Spleen (tissue), 11 donors: ENCODE measurements at regions not wholly inside any gene's neighbourhood (a gene's known extent, or its start where the extent isn't known, plus 50 kb on each side); places are given as distances from the start of the nearest gene placed in this dataset.

Experiments
- DNase-seq: peaks from one replicate; pipeline ENCODE4 v3.0.0-alpha.2; 2020
- H3K27ac ChIP-seq, 8 donors: fragments of 200-600 bp; sonication (generic) in 7 of 8; 1 replicate in 4 of 8; 2 replicates in 4 of 8; pipeline versions ENCODE4 v1.5.0 to v1.8.0; 2016 to 2021; ENCODE audit warnings: inconsistent platforms in 4 of 8, mild to moderate bottlenecking in 4 of 8, moderate library complexity in 1 of 8
- H3K27me3 ChIP-seq, 7 donors: fragments of 200-600 bp; sonication (generic) in 6 of 7; replicated peaks in 1 of 7; 1 replicate in 4 of 7; 2 replicates in 3 of 7; pipeline versions ENCODE4 v1.5.0 to v1.8.0; 2016 to 2021; ENCODE audit warnings: inconsistent platforms in 3 of 7, mild to moderate bottlenecking in 1 of 7
- H3K36me3 ChIP-seq, 6 donors: fragments of 200-600 bp; sonication (generic) in 5 of 6; 1 replicate in 4 of 6; 2 replicates in 2 of 6; pipeline versions ENCODE4 v1.5.0 to v1.8.0; 2016 to 2021; ENCODE audit warnings: inconsistent platforms in 2 of 6
- H3K4me1 ChIP-seq, 6 donors: fragments of 200-600 bp; sonication (generic) in 5 of 6; 1 replicate in 3 of 6; 2 replicates in 3 of 6; pipeline versions ENCODE4 v1.5.0 to v1.8.0; 2016 to 2021; ENCODE audit warnings: inconsistent platforms in 3 of 6
- H3K4me3 ChIP-seq, 8 donors: fragments of 200-600 bp; sonication (generic) in 7 of 8; 1 replicate in 4 of 8; 2 replicates in 4 of 8; pipeline versions ENCODE4 v1.5.0 to v1.8.0; 2016 to 2021; ENCODE audit warnings: inconsistent platforms in 4 of 8, mild to moderate bottlenecking in 4 of 8, moderate library complexity in 2 of 8
- H3K9me3 ChIP-seq, 8 donors: fragments of 200-600 bp; sonication (generic) in 7 of 8; 1 replicate in 4 of 8; 2 replicates in 4 of 8; pipeline versions ENCODE4 v1.5.0 to v1.8.0; 2016 to 2021; ENCODE audit warnings: inconsistent platforms in 4 of 8
- CTCF ChIP-seq, 11 experiments: fragments of 200-600 bp in 7 of 11; fragments of 450-650 bp in 4 of 11; sonication (generic) in 4 of 11; IDR thresholded peaks in 8 of 11; conservative IDR thresholded peaks in 3 of 11; 1 replicate in 7 of 11; 2 replicates in 4 of 11; pipeline versions ENCODE4 v1.4.0 to v1.8.0; 2016 to 2021; ENCODE audit warnings: antibody characterized with exemption in 11 of 11, inconsistent platforms in 4 of 11, mild to moderate bottlenecking in 1 of 11
- POLR2A ChIP-seq, 3 donors: fragments of 450-650 bp; IDR thresholded peaks; one replicate each; pipeline ENCODE4 v1.5.1; 2017; ENCODE audit warnings: antibody characterized with exemption in 3 of 3, mild to moderate bottlenecking in 1 of 3
- POLR2AphosphoS5 ChIP-seq, 3 donors: sonication (generic); formaldehyde crosslinking; IDR thresholded peaks; one replicate each; pipeline ENCODE4 v1.5.1; 2017; ENCODE audit warnings: antibody characterized with exemption in 3 of 3
- WGBS, 5 donors: extraction: QIAGEN DNeasy Blood & Tissue Kit in 3 of 5; methylation state at CpG; one replicate each; pipeline versions ENCODE4 v1.1.5 to v1.1.7; 2013 to 2018; 5-methylcytosine and 5-hydroxymethylcytosine counted together
- intact Hi-C: fragments of 100-400 bp; cut with DNase I; formaldehyde crosslinking; loops from one replicate; pipeline ENCODE4 v1.15.0; 2023; ENCODE audit warnings: low total_unique reads
- donor health status: healthy with polysubstance abuse.
- donor health status: DM: no; HTN: no; CAD: no; lungs with moderate emphysema.
- donor health status: DM: no; HTN: no; CAD: no.
- donor health status: Bipolar disorder and iron deficiency.
- donor health status: healthy.
- donor health status: DM: no; HTN: no; CAD: no.
- donor health status: DM: yes; HTN: yes; CAD: no.

GRCh38 chr13:102940770-102941169 lies 94.9 kb downstream of the ERCC5 start:
- Histone ChIP-seq H3K4me1 (no peaks in the 10 kb centered on the region), H3K27me3 (no peaks in the 10 kb centered on the region), H3K9me3 (peaks cover 0 to 23% (median 13%) of the 10 kb centered on the region in 8 donors), H3K27ac (no peak overlapping the region), H3K4me3 (no peak overlapping the region), H3K36me3 (no peaks in the 10 kb centered on the region)
- whole genome bisulfite sequencing, 5 donors = 71 to 93% (median 76%) methylated on average over 1 of the region's 1 CpG
- TF ChIP-seq POLR2A (IDR thresholded peaks at IDR 0.05) = no peak
- no peak for TF ChIP-seq POLR2AphosphoS5 (IDR thresholded peaks at IDR 0.05)
- no peak for TF ChIP-seq CTCF (IDR thresholded peaks at IDR 0.05 in 8 of 11, conservative IDR thresholded peaks at IDR 0.05 in 3 of 11)
- DNase-seq = no peak
- intact Hi-C loops = no loop called here

- TF ChIP-seq CTCF (IDR thresholded peaks at IDR 0.05 in 8 of 11, conservative IDR thresholded peaks at IDR 0.05 in 3 of 11) (no peak), POLR2AphosphoS5 (IDR thresholded peaks at IDR 0.05) (no peak), POLR2A (IDR thresholded peaks at IDR 0.05) (no peak)
- Histone ChIP-seq H3K36me3 (no peaks in the 10 kb centered on the region), H3K4me1 (no peaks in the 10 kb centered on the region), H3K27me3 (no peaks in the 10 kb centered on the region), H3K4me3 (no peak overlapping the region), H3K9me3 (peaks cover 0 to 23% (median 13%) of the 10 kb centered on the region in 8 donors), H3K27ac (no peak overlapping the region)
- WGBS, 5 donors = 78 to 92% (median 87%) methylated on average over 5 of the region's 5 CpGs
- no peak for DNase-seq
- intact Hi-C loops = no loop called here
Observed at GRCh38 chr13:102940143-102940542, 94.3 kb downstream of the ERCC5 start.

- no peak overlapping the region for H3K4me3 ChIP-seq
- no peaks in the 10 kb centered on the region for H3K27me3 ChIP-seq
- H3K27ac ChIP-seq = no peak overlapping the region
- H3K9me3 ChIP-seq = peaks cover 0 to 8% (median 4%) of the 10 kb centered on the region in 8 donors
- TF ChIP-seq POLR2AphosphoS5 (IDR thresholded peaks at IDR 0.05) (no peak), CTCF (IDR thresholded peaks at IDR 0.05 in 8 of 11, conservative IDR thresholded peaks at IDR 0.05 in 3 of 11) (no peak), POLR2A (IDR thresholded peaks at IDR 0.05) (no peak)
- 25 to 48% (median 31%) methylated on average over 2 of the region's 2 CpGs for WGBS, 5 donors
- no peaks in the 10 kb centered on the region for H3K4me1 ChIP-seq
- no peaks in the 10 kb centered on the region for H3K36me3 ChIP-seq
- intact Hi-C loops = no loop called here
- no peak for DNase-seq
Observed at GRCh38 chr13:102935896-102936321, 90.1 kb downstream of the ERCC5 start.

GRCh38 chr13:102933523-102933922 lies 87.7 kb downstream of the ERCC5 start:
- no peak overlapping the region for H3K4me3 ChIP-seq
- H3K36me3 ChIP-seq = no peaks in the 10 kb centered on the region
- DNase-seq = no peak
- no peaks in the 10 kb centered on the region for H3K27me3 ChIP-seq
- intact Hi-C loops = no loop called here
- H3K27ac ChIP-seq = no peak overlapping the region
- WGBS, 5 donors = 76 to 91% (median 87%) methylated on average over 3 of the region's 3 CpGs
- no peaks in the 10 kb centered on the region for H3K4me1 ChIP-seq
- TF ChIP-seq CTCF (IDR thresholded peaks at IDR 0.05 in 8 of 11, conservative IDR thresholded peaks at IDR 0.05 in 3 of 11) = no peak
- TF ChIP-seq POLR2A (IDR thresholded peaks at IDR 0.05) = no peak
- TF ChIP-seq POLR2AphosphoS5 (IDR thresholded peaks at IDR 0.05) = no peak
- H3K9me3 ChIP-seq = no peaks in the 10 kb centered on the region
